ENCODE measurements at regions not wholly inside any gene's neighbourhood (a gene's known extent, or its start where the extent isn't known, plus 50 kb on each side); places are given as distances from the start of the nearest gene placed in this dataset.

DNA sequence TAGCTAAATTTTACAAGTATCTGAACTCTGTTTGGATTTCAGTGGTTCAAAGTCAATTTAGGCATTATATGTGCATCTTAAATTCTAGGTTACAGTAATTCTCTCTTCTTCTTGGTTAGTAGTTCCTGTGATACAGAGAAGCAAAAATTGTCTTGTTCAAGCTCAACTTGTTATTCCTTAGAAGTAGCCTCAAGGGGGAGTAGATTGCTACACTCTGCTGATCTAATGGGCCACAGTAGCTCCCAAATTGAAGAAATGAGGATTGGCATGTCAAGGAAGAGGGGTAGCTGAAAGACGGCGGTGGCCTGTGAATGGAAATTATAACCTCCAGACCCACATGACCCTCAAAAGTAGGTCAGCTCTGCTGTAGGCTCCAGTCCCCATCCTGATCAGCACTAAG, 334.7 kb downstream of the HRH4 start:
- CTCF ChIA-PET, result interaction anchor here (0.9 kb wide), 1 partner anchor 9 kb away, joined by 3 read pairs; no protein-coding TSS in a partner anchor
- no peak for DNase-seq (ENCODE audit: extremely low spot score)
- no peak for TF ChIP-seq CTCF (IDR thresholded peaks at IDR 0.05; ENCODE audit: control extremely low read depth, extremely low read depth, low read depth, missing control alignments)
- POLR2A ChIA-PET, result no interaction called here

DNA sequence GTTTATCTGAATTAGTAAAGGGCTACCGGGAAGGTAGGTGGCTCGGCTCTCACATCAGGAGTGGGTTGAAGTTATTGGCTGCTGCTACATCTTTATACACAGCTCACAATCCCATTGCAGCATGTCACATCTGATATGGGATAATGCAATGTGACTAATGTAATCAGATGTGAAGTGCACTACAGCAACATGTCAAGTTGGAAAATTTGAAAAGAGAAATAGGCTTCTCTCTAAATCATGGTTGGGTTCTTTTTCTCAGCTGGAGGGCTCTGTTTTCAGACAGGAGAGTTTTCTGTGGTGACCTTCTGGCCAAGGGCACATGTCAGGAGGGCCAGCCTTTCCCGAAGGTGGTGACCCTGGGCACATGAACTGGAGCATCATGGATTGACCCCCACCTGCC, 337.5 kb downstream of the HRH4 start:
- no peak for DNase-seq (ENCODE audit: extremely low spot score)
- ChIA-PET POLR2A (no interaction called here), CTCF (no interaction called here)
- no peak for TF ChIP-seq CTCF (IDR thresholded peaks at IDR 0.05; ENCODE audit: control extremely low read depth, extremely low read depth, low read depth, missing control alignments)

GRCh38 chr18:24799176-24799575, 338.7 kb downstream of the HRH4 start:
- ChIA-PET POLR2A (no interaction called here), CTCF (interaction anchor here (1.1 kb wide), 1 partner anchor 10 kb away, joined by 3 read pairs; no protein-coding TSS in a partner anchor)
- DNase-seq (ENCODE audit: extremely low spot score), result no peak
- TF ChIP-seq CTCF (IDR thresholded peaks at IDR 0.05; ENCODE audit: control extremely low read depth, extremely low read depth, low read depth, missing control alignments), result no peak

GRCh38 chr18:24799720-24800119, 339.3 kb downstream of the HRH4 start:
- no peak for TF ChIP-seq CTCF (IDR thresholded peaks at IDR 0.05; ENCODE audit: control extremely low read depth, extremely low read depth, low read depth, missing control alignments)
- DNase-seq (ENCODE audit: extremely low spot score), result no peak
- CTCF ChIA-PET, result interaction anchor here (1.1 kb wide), 1 partner anchor 9 kb away, joined by 3 read pairs; no protein-coding TSS in a partner anchor
- POLR2A ChIA-PET, result no interaction called here

- CTCF ChIA-PET, result no interaction called here
- no peak for TF ChIP-seq CTCF (IDR thresholded peaks at IDR 0.05; ENCODE audit: control extremely low read depth, extremely low read depth, low read depth, missing control alignments)
- DNase-seq (ENCODE audit: extremely low spot score), result no peak
- POLR2A ChIA-PET, result no interaction called here
Observed at GRCh38 chr18:24801001-24801400, 340.6 kb downstream of the HRH4 start.

GRCh38 chr18:24802456-24802855, 342.0 kb downstream of the HRH4 start:
- POLR2A ChIA-PET, result no interaction called here
- no peak for DNase-seq (ENCODE audit: extremely low spot score)
- no peak for TF ChIP-seq CTCF (IDR thresholded peaks at IDR 0.05; ENCODE audit: control extremely low read depth, extremely low read depth, low read depth, missing control alignments)
- CTCF ChIA-PET, result no interaction called here

- no peak for TF ChIP-seq CTCF (IDR thresholded peaks at IDR 0.05; ENCODE audit: control extremely low read depth, extremely low read depth, low read depth, missing control alignments)
- DNase-seq (ENCODE audit: extremely low spot score), result no peak
- ChIA-PET POLR2A (no interaction called here), CTCF (interaction anchor here (1.4 kb wide), 1 partner anchor 10 kb away, joined by 3 read pairs; no protein-coding TSS in a partner anchor)
Observed at GRCh38 chr18:24805156-24805555, 344.7 kb downstream of the HRH4 start.
